OCI-LY3 (cell line): ENCODE measurements at regions not wholly inside any gene's neighbourhood (a gene's known extent, or its start where the extent isn't known, plus 50 kb on each side); places are given as distances from the start of the nearest gene placed in this dataset.
"Not testable (repeated sequence)": the region's sequence is repeated elsewhere in the genome, so short reads cannot be mapped to it uniquely, and the experiment has no call there.

Experiments used
- H2AFZ ChIP-seq: fragments of 200-600, 300-600 bp; shearing (Covaris generic); 2 replicates; pipeline ENCODE4 v1.6.0; 2014; ENCODE audit warnings: antibody characterized with exemption, low read depth, low read length
- H3K27ac ChIP-seq: fragments of 200-600, 300-600 bp; sonication (generic); 2 replicates; pipeline ENCODE4 v1.5.1; 2014; ENCODE audit warnings: mild to moderate bottlenecking, low read length, moderate library complexity, mixed read lengths
- H3K27me3 ChIP-seq: fragments of 200-600, 300-600 bp; sonication (generic); 2 replicates; pipeline ENCODE4 v1.6.1; 2014; ENCODE audit warnings: low read depth, low read length, mixed read lengths
- H3K36me3 ChIP-seq: fragments of 200-600, 300-600 bp; sonication (generic); replicated peaks from 2 replicates; pipeline ENCODE3; 2014; ENCODE audit warnings: low read depth, low read length, mixed read lengths
- H3K4me1 ChIP-seq: fragments of 300-600, 200-600 bp; sonication (generic); 2 replicates; pipeline ENCODE4 v1.6.1; 2014; ENCODE audit warnings: low read length, mixed read lengths
- H3K4me2 ChIP-seq: fragments of 200-600, 300-600 bp; sonication (generic); 2 replicates; pipeline ENCODE4 v1.6.1; 2014; ENCODE audit warnings: low read length, mixed read lengths
- H3K4me3 ChIP-seq: fragments of 300-600, 200-600 bp; sonication (generic); 2 replicates; pipeline ENCODE4 v1.5.1; 2014; ENCODE audit warnings: antibody characterized with exemption, mild to moderate bottlenecking, low read length, moderate library complexity
- H3K79me2 ChIP-seq: fragments of 300-600, 200-600 bp; shearing (Covaris generic); 2 replicates; pipeline ENCODE4 v1.6.1; 2014; ENCODE audit warnings: mild to moderate bottlenecking, low read length, mixed read lengths
- H3K9ac ChIP-seq: fragments of 300-600, 200-600 bp; shearing (Covaris generic); 2 replicates; pipeline ENCODE4 v1.6.0; 2014; ENCODE audit warnings: mild to moderate bottlenecking, low read length, moderate library complexity
- H3K9me3 ChIP-seq: fragments of 200-600, 300-600 bp; shearing (Covaris generic); 2 replicates; pipeline ENCODE4 v1.6.1; 2014; ENCODE audit warnings: low read length, mixed read lengths; ENCODE audit not compliant: insufficient read depth
- H4K20me1 ChIP-seq: fragments of 200-600, 300-600 bp; sonication (generic); 2 replicates; pipeline ENCODE4 v1.6.1; 2016; ENCODE audit warnings: low read length, mixed read lengths; ENCODE audit not compliant: insufficient read depth
- EZH2phosphoT487 ChIP-seq: fragments of 200-600 bp; shearing (Covaris generic); IDR thresholded peaks from 2 replicates; pipeline ENCODE4 v1.6.1; 2018; ENCODE audit warnings: antibody characterized with exemption, mixed run types, low read depth
- TF ChIP-seq, protein P1 (sequence below): fragments of 200-600, 300-600 bp; sonication (generic); IDR thresholded peaks from 2 replicates; pipeline ENCODE4 v1.5.1; 2014; ENCODE audit warnings: antibody characterized with exemption, low read length, low read depth

DNA sequence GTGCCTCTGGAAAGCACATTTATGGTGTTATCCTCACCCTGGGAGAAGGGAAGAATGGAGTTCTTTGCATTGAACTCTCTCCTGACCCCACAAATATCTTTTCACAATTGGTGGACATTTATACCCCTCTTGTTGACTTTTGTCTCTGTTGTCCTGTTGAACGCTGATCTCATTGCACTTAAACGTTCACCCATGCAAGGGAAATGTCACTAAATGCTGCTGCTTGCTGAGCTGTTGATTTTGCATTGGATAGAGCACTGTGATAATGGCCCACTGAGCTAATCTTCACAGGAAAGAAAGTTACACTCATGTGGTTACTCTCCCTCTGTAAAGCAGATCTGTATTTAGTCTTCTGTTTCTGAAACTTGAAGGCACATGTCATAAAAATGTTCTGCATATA, 133.4 kb downstream of the FZD1 start:
- Histone ChIP-seq H3K9me3 (no peaks in the 10 kb centered on the region), H4K20me1 (no peaks in the 10 kb centered on the region), H3K27ac (no peak overlapping the region), H2AFZ (no peak overlapping the region), H3K79me2 (no peaks in the 10 kb centered on the region), H3K4me3 (no peak overlapping the region), H3K36me3 (no peaks in the 10 kb centered on the region), H3K9ac (no peak overlapping the region), H3K4me2 (no peak overlapping the region), H3K27me3 (no peaks in the 10 kb centered on the region), H3K4me1 (no peaks in the 10 kb centered on the region)
- TF ChIP-seq, protein P1, sequence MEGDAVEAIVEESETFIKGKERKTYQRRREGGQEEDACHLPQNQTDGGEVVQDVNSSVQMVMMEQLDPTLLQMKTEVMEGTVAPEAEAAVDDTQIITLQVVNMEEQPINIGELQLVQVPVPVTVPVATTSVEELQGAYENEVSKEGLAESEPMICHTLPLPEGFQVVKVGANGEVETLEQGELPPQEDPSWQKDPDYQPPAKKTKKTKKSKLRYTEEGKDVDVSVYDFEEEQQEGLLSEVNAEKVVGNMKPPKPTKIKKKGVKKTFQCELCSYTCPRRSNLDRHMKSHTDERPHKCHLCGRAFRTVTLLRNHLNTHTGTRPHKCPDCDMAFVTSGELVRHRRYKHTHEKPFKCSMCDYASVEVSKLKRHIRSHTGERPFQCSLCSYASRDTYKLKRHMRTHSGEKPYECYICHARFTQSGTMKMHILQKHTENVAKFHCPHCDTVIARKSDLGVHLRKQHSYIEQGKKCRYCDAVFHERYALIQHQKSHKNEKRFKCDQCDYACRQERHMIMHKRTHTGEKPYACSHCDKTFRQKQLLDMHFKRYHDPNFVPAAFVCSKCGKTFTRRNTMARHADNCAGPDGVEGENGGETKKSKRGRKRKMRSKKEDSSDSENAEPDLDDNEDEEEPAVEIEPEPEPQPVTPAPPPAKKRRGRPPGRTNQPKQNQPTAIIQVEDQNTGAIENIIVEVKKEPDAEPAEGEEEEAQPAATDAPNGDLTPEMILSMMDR, result no peak
- TF ChIP-seq EZH2phosphoT487, result no peak

DNA sequence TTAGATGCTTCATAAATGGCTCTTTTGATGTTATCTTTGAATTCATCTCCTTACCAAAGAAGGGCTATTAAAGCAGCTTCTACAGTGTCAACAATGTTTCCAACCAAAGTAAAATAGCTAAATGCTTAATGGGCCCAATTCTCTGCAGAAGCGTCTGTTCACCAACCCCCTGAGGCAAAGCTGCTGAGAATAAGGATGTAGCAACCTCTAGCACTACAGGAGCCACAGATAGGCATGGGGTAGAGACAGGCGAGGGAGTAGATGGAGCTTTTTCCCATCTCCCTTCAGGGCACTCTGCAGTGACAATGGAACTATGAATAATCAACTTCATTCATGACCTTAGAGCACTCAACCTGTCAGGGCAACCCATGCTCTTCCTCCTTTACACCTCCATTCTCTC, 134.1 kb downstream of the FZD1 start:
- H3K36me3 ChIP-seq, result no peaks in the 10 kb centered on the region
- no peak overlapping the region for H3K4me3 ChIP-seq
- no peaks in the 10 kb centered on the region for H4K20me1 ChIP-seq
- H3K4me1 ChIP-seq, result no peaks in the 10 kb centered on the region
- no peak for TF ChIP-seq EZH2phosphoT487
- TF ChIP-seq, protein P1, result no peak
- H2AFZ ChIP-seq, result no peak overlapping the region
- no peaks in the 10 kb centered on the region for H3K27me3 ChIP-seq
- H3K9me3 ChIP-seq, result no peaks in the 10 kb centered on the region
- H3K79me2 ChIP-seq, result no peaks in the 10 kb centered on the region
- no peak overlapping the region for H3K4me2 ChIP-seq
- no peak overlapping the region for H3K9ac ChIP-seq
- no peak overlapping the region for H3K27ac ChIP-seq

DNA sequence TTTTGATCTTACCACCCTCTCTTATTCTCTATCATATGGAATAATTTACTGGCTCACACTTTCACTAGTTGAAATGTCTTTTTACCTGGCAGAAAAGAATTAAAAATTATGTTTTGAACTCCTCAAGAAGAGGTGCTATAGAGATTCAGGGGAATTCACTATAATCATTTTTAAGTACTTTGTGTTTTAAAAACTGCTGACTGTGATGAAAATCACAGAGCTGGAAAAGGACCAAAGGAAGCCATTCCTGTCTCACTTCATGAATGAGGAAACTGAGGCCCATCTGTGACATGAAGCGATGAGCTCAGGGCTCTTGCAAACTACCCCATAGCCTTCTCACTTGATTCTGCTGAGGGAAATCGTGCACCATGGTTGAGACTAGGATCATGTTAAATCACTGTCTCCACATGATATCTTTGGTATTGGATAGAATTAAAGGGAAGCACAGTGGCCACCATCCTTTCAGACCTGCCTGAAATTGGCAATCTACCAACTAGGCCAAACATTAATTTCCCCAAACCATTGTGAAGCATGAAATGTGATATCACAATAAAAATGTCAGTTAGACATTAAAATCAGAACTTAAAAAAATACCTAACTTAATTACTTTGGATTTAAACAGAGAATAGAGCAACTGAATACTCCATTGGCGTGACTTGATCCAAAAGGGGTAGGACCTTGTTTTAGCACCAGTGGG, 141.0 kb downstream of the FZD1 start:
- no peak overlapping the region for H3K4me3 ChIP-seq
- no peaks in the 10 kb centered on the region for H3K36me3 ChIP-seq
- H3K9me3 ChIP-seq, result no peaks in the 10 kb centered on the region
- H2AFZ ChIP-seq, result no peak overlapping the region
- no peaks in the 10 kb centered on the region for H3K27me3 ChIP-seq
- no peak overlapping the region for H3K4me2 ChIP-seq
- H3K27ac ChIP-seq, result no peak overlapping the region
- no peak overlapping the region for H3K9ac ChIP-seq
- TF ChIP-seq, protein P1, result no peak
- no peak for TF ChIP-seq EZH2phosphoT487
- no peaks in the 10 kb centered on the region for H4K20me1 ChIP-seq
- H3K4me1 ChIP-seq, result no peaks in the 10 kb centered on the region
- H3K79me2 ChIP-seq, result no peaks in the 10 kb centered on the region

DNA sequence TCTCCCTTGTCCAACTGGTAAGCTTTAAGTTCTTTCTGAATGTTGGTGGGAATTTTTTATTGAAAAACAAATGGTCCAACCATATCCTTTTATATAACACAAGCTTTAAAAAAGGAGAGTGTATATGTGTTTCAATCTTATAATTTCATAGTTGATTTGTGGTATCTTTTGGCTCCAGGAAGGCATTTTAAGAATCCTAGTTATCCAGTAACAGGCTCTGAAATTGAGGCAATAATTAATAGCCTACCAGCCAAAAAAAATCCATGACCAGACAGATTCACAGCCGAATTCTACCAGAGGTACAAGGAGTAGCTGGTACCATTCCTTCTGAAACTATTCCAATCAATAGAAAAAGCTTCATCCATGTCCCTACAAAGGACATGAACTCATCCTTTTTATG, 141.6 kb downstream of the FZD1 start:
- H3K79me2 ChIP-seq, H2AFZ ChIP-seq, H3K4me1 ChIP-seq, H3K27ac ChIP-seq, H3K9me3 ChIP-seq, H3K36me3 ChIP-seq, H4K20me1 ChIP-seq, H3K9ac ChIP-seq, H3K4me3 ChIP-seq, H3K4me2 ChIP-seq, H3K27me3 ChIP-seq: not testable (repeated sequence)

DNA sequence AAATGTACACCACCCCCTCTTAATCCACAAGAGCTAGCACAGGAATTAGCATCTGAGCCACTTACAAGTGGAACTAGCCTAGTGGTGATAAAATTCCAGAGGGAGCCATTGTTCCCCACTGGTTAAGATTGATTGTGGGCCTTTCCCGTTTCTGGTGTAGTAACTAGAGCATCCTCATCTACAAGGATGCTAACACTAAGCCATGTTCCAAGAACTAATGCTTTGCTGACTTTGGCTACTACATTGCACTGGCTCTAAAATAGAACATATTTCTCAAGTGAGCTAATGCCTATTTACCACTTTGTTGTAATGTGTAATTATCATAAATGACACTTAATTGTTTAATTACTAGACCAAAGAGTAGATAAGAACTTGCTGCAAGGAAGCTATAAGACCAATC, 143.7 kb downstream of the FZD1 start:
- H4K20me1 ChIP-seq, result no peaks in the 10 kb centered on the region
- no peak overlapping the region for H3K9ac ChIP-seq
- H3K4me1 ChIP-seq, result no peaks in the 10 kb centered on the region
- H3K36me3 ChIP-seq, result no peaks in the 10 kb centered on the region
- no peaks in the 10 kb centered on the region for H3K79me2 ChIP-seq
- H3K27me3 ChIP-seq, result no peaks in the 10 kb centered on the region
- no peak overlapping the region for H3K27ac ChIP-seq
- no peak overlapping the region for H2AFZ ChIP-seq
- no peak overlapping the region for H3K4me3 ChIP-seq
- TF ChIP-seq EZH2phosphoT487, result no peak
- TF ChIP-seq, protein P1, result no peak
- H3K4me2 ChIP-seq, result no peak overlapping the region
- H3K9me3 ChIP-seq, result no peaks in the 10 kb centered on the region
